IPS DF 6.9 (cell line): ENCODE measurements at regions not wholly inside any gene's neighbourhood (a gene's known extent, or its start where the extent isn't known, plus 50 kb on each side); places are given as distances from the start of the nearest gene placed in this dataset.
"Not testable (repeated sequence)": the region's sequence is repeated elsewhere in the genome, so short reads cannot be mapped to it uniquely, and the experiment has no call there.

Experiments
- DNase-seq: peaks from one replicate; pipeline ENCODE4 v3.0.0-alpha.2; 2013; ENCODE audit warnings: low read depth, low spot score
- H3K27ac ChIP-seq: one replicate; pipeline ENCODE4 v1.5.1; 2013; ENCODE audit warnings: low read length, control low read depth
- H3K27me3 ChIP-seq: 2 replicates; pipeline ENCODE4 v1.6.1; 2013; ENCODE audit warnings: mild to moderate bottlenecking, low read length; ENCODE audit not compliant: control insufficient read depth, insufficient read depth
- H3K36me3 ChIP-seq: 2 replicates; pipeline ENCODE4 v1.6.1; 2013; ENCODE audit warnings: low read length; ENCODE audit not compliant: control insufficient read depth, insufficient read depth
- H3K4me1 ChIP-seq: 2 replicates; pipeline ENCODE4 v1.6.1; 2013; ENCODE audit warnings: low read length; ENCODE audit not compliant: control insufficient read depth, insufficient read depth
- H3K4me3 ChIP-seq: 2 replicates; pipeline ENCODE4 v1.5.1; 2013; ENCODE audit warnings: mild to moderate bottlenecking, low read length
- H3K9me3 ChIP-seq: 2 replicates; pipeline ENCODE4 v1.6.1; 2013; ENCODE audit warnings: low read length, inconsistent platforms; ENCODE audit not compliant: control insufficient read depth, insufficient read depth
- WGBS: extraction: QIAGEN DNeasy Blood & Tissue Kit; methylation state at CpG from one replicate; pipeline ENCODE4 v1.1.7; 2013; ENCODE audit warnings: mixed read lengths, missing lambda C conversion rate; ENCODE audit not compliant: insufficient read length, insufficient coverage; 5-methylcytosine and 5-hydroxymethylcytosine counted together

GRCh38 chr11:92589512-92589911 is 364.9 kb downstream of the FAT3 start:
- Histone ChIP-seq H3K36me3 (no peaks in the 10 kb centered on the region), H3K4me1 (no peaks in the 10 kb centered on the region), H3K27me3 (no peaks in the 10 kb centered on the region), H3K27ac (no peak overlapping the region), H3K9me3 (no peaks in the 10 kb centered on the region), H3K4me3 (no peak overlapping the region)
- no peak for DNase-seq
- 100% methylated on average over 1 of the region's 3 CpGs for WGBS

- Histone ChIP-seq H3K27me3 (no peaks in the 10 kb centered on the region), H3K27ac (no peak overlapping the region), H3K9me3 (no peaks in the 10 kb centered on the region), H3K4me3 (no peak overlapping the region), H3K36me3 (no peaks in the 10 kb centered on the region), H3K4me1 (no peaks in the 10 kb centered on the region)
- WGBS, result no CpG with 5 or more reads among the region's 2 CpGs
- DNase-seq, result no peak
These were observed 366.9 kb downstream of the FAT3 start for GRCh38 chr11:92591521-92591920.

- DNase-seq, result no peak
- H3K27ac ChIP-seq, result no peak overlapping the region
- H3K36me3 ChIP-seq, result no peaks in the 10 kb centered on the region
- no peaks in the 10 kb centered on the region for H3K27me3 ChIP-seq
- H3K4me3 ChIP-seq, result no peak overlapping the region
- H3K9me3 ChIP-seq, result no peaks in the 10 kb centered on the region
- H3K4me1 ChIP-seq, result no peaks in the 10 kb centered on the region
These were observed 369.6 kb downstream of the FAT3 start for GRCh38 chr11:92594251-92594650.

GRCh38 chr11:92595052-92595451 is 370.4 kb downstream of the FAT3 start:
- no peak overlapping the region for H3K4me3 ChIP-seq
- whole genome bisulfite sequencing, result no CpG with 5 or more reads among the region's 1 CpG
- no peak for DNase-seq
- no peaks in the 10 kb centered on the region for H3K27me3 ChIP-seq
- H3K36me3 ChIP-seq, result no peaks in the 10 kb centered on the region
- no peaks in the 10 kb centered on the region for H3K4me1 ChIP-seq
- H3K9me3 ChIP-seq, result no peaks in the 10 kb centered on the region
- H3K27ac ChIP-seq, result no peak overlapping the region

GRCh38 chr11:92596596-92597317 is 372.1 kb downstream of the FAT3 start:
- no peaks in the 10 kb centered on the region for H3K9me3 ChIP-seq
- WGBS, result no CpG with 5 or more reads among the region's 1 CpG
- H3K36me3 ChIP-seq, result no peaks in the 10 kb centered on the region
- no peaks in the 10 kb centered on the region for H3K27me3 ChIP-seq
- H3K4me3 ChIP-seq, result no peak overlapping the region
- H3K27ac ChIP-seq, result no peak overlapping the region
- H3K4me1 ChIP-seq, result no peaks in the 10 kb centered on the region
- no peak for DNase-seq

GRCh38 chr11:92601048-92601447 is 368.4 kb upstream of the MTNR1B start:
- Histone ChIP-seq H3K36me3 (no peaks in the 10 kb centered on the region), H3K27me3 (no peaks in the 10 kb centered on the region), H3K27ac (no peak overlapping the region), H3K9me3 (no peaks in the 10 kb centered on the region), H3K4me1 (no peaks in the 10 kb centered on the region), H3K4me3 (no peak overlapping the region)
- DNase-seq, result no peak
- no CpG with 5 or more reads among the region's 4 CpGs for WGBS

GRCh38 chr11:92605667-92606066 is 363.8 kb upstream of the MTNR1B start:
- Histone ChIP-seq H3K36me3 (no peaks in the 10 kb centered on the region), H3K4me3 (no peak overlapping the region), H3K27me3 (no peaks in the 10 kb centered on the region), H3K9me3 (no peaks in the 10 kb centered on the region), H3K27ac (no peak overlapping the region), H3K4me1 (no peaks in the 10 kb centered on the region)
- no CpG with 5 or more reads among the region's 2 CpGs for WGBS
- no peak for DNase-seq

GRCh38 chr11:92607969-92608722 is 361.3 kb upstream of the MTNR1B start:
- DNase-seq, result no peak
- no CpG with 5 or more reads among the region's 4 CpGs for WGBS
- Histone ChIP-seq H3K27me3 (no peaks in the 10 kb centered on the region), H3K27ac (no peak overlapping the region), H3K4me1 (no peaks in the 10 kb centered on the region), H3K9me3 (no peaks in the 10 kb centered on the region), H3K4me3 (no peak overlapping the region), H3K36me3 (no peaks in the 10 kb centered on the region)

GRCh38 chr11:92611157-92611556 is 358.3 kb upstream of the MTNR1B start:
- H3K4me3 ChIP-seq, result no peak overlapping the region
- H3K9me3 ChIP-seq, result no peaks in the 10 kb centered on the region
- no peak overlapping the region for H3K27ac ChIP-seq
- no CpG with 5 or more reads among the region's 4 CpGs for WGBS
- no peaks in the 10 kb centered on the region for H3K4me1 ChIP-seq
- no peak for DNase-seq
- no peaks in the 10 kb centered on the region for H3K27me3 ChIP-seq
- H3K36me3 ChIP-seq, result no peaks in the 10 kb centered on the region

GRCh38 chr11:92618020-92618419 is 351.4 kb upstream of the MTNR1B start:
- not testable (repeated sequence) for H3K27ac ChIP-seq, H3K36me3 ChIP-seq, H3K9me3 ChIP-seq, H3K27me3 ChIP-seq, H3K4me3 ChIP-seq, H3K4me1 ChIP-seq, DNase-seq
- no CpG with 5 or more reads among the region's 10 CpGs for WGBS

GRCh38 chr11:92623055-92623454 is 346.4 kb upstream of the MTNR1B start:
- no peaks in the 10 kb centered on the region for H3K9me3 ChIP-seq
- H3K36me3 ChIP-seq, result no peaks in the 10 kb centered on the region
- H3K4me1 ChIP-seq, result no peaks in the 10 kb centered on the region
- no peak for DNase-seq
- WGBS, result no CpG with 5 or more reads among the region's 1 CpG
- H3K27ac ChIP-seq, result no peak overlapping the region
- H3K27me3 ChIP-seq, result no peaks in the 10 kb centered on the region
- no peak overlapping the region for H3K4me3 ChIP-seq
